ENCODE measurements at regions not wholly inside any gene's neighbourhood (a gene's known extent, or its start where the extent isn't known, plus 50 kb on each side); places are given as distances from the start of the nearest gene placed in this dataset.

GRCh38 chr2:17191223-17191622, 327.0 kb downstream of the RAD51AP2 start:
- FAIRE-seq (no peak), DNase-seq (ENCODE audit: low read depth, low spot score) (no peak)
- dilution Hi-C loops (cut with MboI; ENCODE audit: extremely low pct_ligation_motif_present, low sequenced_read_pairs): no loop called here
- Histone ChIP-seq H3K4me2 (ENCODE audit: control insufficient read depth, extremely low read depth, insufficient read depth, low read depth, low read length) (no peak overlapping the region), H3K36me3 (ENCODE audit: control insufficient read depth in 2 of 2, extremely low read depth in 1 of 2, insufficient read depth in 2 of 2, low read length in 2 of 2) (no peaks in the 10 kb centered on the region), H3K4me3 (ENCODE audit: control insufficient read depth in 2 of 3, extremely low read depth in 1 of 3, insufficient read depth in 2 of 3, low read depth in 1 of 3, low read length in 3 of 3) (no peak overlapping the region), H3K9me3 (ENCODE audit: control insufficient read depth, low read depth, low read length) (no peaks in the 10 kb centered on the region), H3K4me1 (ENCODE audit: control insufficient read depth, extremely low read depth, insufficient read depth, low read length) (no peaks in the 10 kb centered on the region), H3K79me2 (ENCODE audit: control insufficient read depth, insufficient read depth, low read length) (no peaks in the 10 kb centered on the region), H3K9ac (ENCODE audit: control insufficient read depth, extremely low read depth, insufficient read depth, low read length) (no peak overlapping the region), H3K27me3 (ENCODE audit: control insufficient read depth, extremely low read depth, insufficient read depth, low read length) (no peaks in the 10 kb centered on the region), H4K20me1 (ENCODE audit: control insufficient read depth, extremely low read depth, insufficient read depth, low read length) (no peaks in the 10 kb centered on the region), H2AFZ (ENCODE audit: control insufficient read depth, low read length) (no peak overlapping the region), H3K27ac (ENCODE audit: control insufficient read depth, insufficient read depth, low read length) (no peak overlapping the region), H3K9me1 (ENCODE audit: control insufficient read depth, extremely low read depth, insufficient read depth, low read length) (no peaks in the 10 kb centered on the region)
- TF ChIP-seq CTCF (optimal IDR thresholded peaks at IDR 0.05 in 1 of 3, IDR thresholded peaks at IDR 0.05 in 1 of 3, conservative IDR thresholded peaks at IDR 0.05 in 1 of 3; ENCODE audit: extremely low read depth in 1 of 3, insufficient read depth in 2 of 3, low read length in 3 of 3) (no peak), EZH2 (IDR thresholded peaks at IDR 0.05; ENCODE audit: low read length) (no peak)

GRCh38 chr2:17190527-17190926, 327.7 kb downstream of the RAD51AP2 start:
- DNase-seq (ENCODE audit: low read depth, low spot score) (no peak), FAIRE-seq (no peak)
- H4K20me1 ChIP-seq (ENCODE audit: control insufficient read depth, extremely low read depth, insufficient read depth, low read length): no peaks in the 10 kb centered on the region
- no peak overlapping the region for H3K27ac ChIP-seq (ENCODE audit: control insufficient read depth, insufficient read depth, low read length)
- dilution Hi-C loops (cut with MboI; ENCODE audit: extremely low pct_ligation_motif_present, low sequenced_read_pairs): no loop called here
- no peaks in the 10 kb centered on the region for H3K4me1 ChIP-seq (ENCODE audit: control insufficient read depth, extremely low read depth, insufficient read depth, low read length)
- H3K4me2 ChIP-seq (ENCODE audit: control insufficient read depth, extremely low read depth, insufficient read depth, low read depth, low read length): no peak overlapping the region
- no peaks in the 10 kb centered on the region for H3K36me3 ChIP-seq (ENCODE audit: control insufficient read depth in 2 of 2, extremely low read depth in 1 of 2, insufficient read depth in 2 of 2, low read length in 2 of 2)
- H3K79me2 ChIP-seq (ENCODE audit: control insufficient read depth, insufficient read depth, low read length): no peaks in the 10 kb centered on the region
- no peaks in the 10 kb centered on the region for H3K27me3 ChIP-seq (ENCODE audit: control insufficient read depth, extremely low read depth, insufficient read depth, low read length)
- H3K4me3 ChIP-seq (ENCODE audit: control insufficient read depth in 2 of 3, extremely low read depth in 1 of 3, insufficient read depth in 2 of 3, low read depth in 1 of 3, low read length in 3 of 3): no peak overlapping the region
- H3K9me1 ChIP-seq (ENCODE audit: control insufficient read depth, extremely low read depth, insufficient read depth, low read length): no peaks in the 10 kb centered on the region
- H2AFZ ChIP-seq (ENCODE audit: control insufficient read depth, low read length): no peak overlapping the region
- no peak for TF ChIP-seq EZH2 (IDR thresholded peaks at IDR 0.05; ENCODE audit: low read length)
- TF ChIP-seq CTCF (optimal IDR thresholded peaks at IDR 0.05 in 1 of 3, IDR thresholded peaks at IDR 0.05 in 1 of 3, conservative IDR thresholded peaks at IDR 0.05 in 1 of 3; ENCODE audit: extremely low read depth in 1 of 3, insufficient read depth in 2 of 3, low read length in 3 of 3): no peak
- H3K9ac ChIP-seq (ENCODE audit: control insufficient read depth, extremely low read depth, insufficient read depth, low read length): no peak overlapping the region
- H3K9me3 ChIP-seq (ENCODE audit: control insufficient read depth, low read depth, low read length): no peaks in the 10 kb centered on the region
